Osteoblast (primary cell): ENCODE measurements at regions not wholly inside any gene's neighbourhood (a gene's known extent, or its start where the extent isn't known, plus 50 kb on each side); places are given as distances from the start of the nearest gene placed in this dataset.

Experiments
- DNase-seq: peaks from one replicate; pipeline ENCODE4 v3.0.0; 2011; ENCODE audit warnings: low spot score, mixed read lengths; ENCODE audit not compliant: insufficient read length; ENCODE audit errors: missing footprints
- H2AFZ ChIP-seq: 2 replicates; pipeline ENCODE4 v1.6.0; 2011; ENCODE audit warnings: mild to moderate bottlenecking, low read length
- H3K27ac ChIP-seq: 2 replicates; pipeline ENCODE4 v1.5.1; 2011; ENCODE audit warnings: mild to moderate bottlenecking, low read depth, low read length, moderate library complexity
- H3K27me3 ChIP-seq: 2 replicates; pipeline ENCODE4 v1.6.0; 2012; ENCODE audit warnings: mild to moderate bottlenecking, control low read depth, inconsistent platforms, low read length, moderate library complexity; ENCODE audit not compliant: insufficient read depth
- H3K36me3 ChIP-seq: 2 replicates; pipeline ENCODE4 v1.5.1; 2011; ENCODE audit warnings: mild to moderate bottlenecking, low read length, control low read depth, moderate library complexity; ENCODE audit not compliant: insufficient read depth
- H3K4me1 ChIP-seq: 2 replicates; pipeline ENCODE4 v1.5.1; 2011; ENCODE audit warnings: mild to moderate bottlenecking, low read length, control low read depth, moderate library complexity; ENCODE audit not compliant: insufficient read depth
- H3K4me2 ChIP-seq: 2 replicates; pipeline ENCODE4 v1.6.0; 2011; ENCODE audit warnings: mild to moderate bottlenecking, low read length; ENCODE audit not compliant: insufficient read depth
- H3K4me3 ChIP-seq: fragments of 200-600 bp; sonication (generic); 3 replicates; pipeline ENCODE4 v1.5.1; 2012; ENCODE audit warnings: mild to moderate bottlenecking, low read length, inconsistent platforms; ENCODE audit not compliant: insufficient read depth
- H3K79me2 ChIP-seq: 2 replicates; pipeline ENCODE4 v1.6.0; 2012; ENCODE audit warnings: mild to moderate bottlenecking, low read length, control low read depth, inconsistent platforms; ENCODE audit not compliant: insufficient read depth
- H3K9me3 ChIP-seq: 2 replicates; pipeline ENCODE4 v1.5.1; 2011; ENCODE audit warnings: low read depth, low read length, control low read depth
- H4K20me1 ChIP-seq: 2 replicates; pipeline ENCODE4 v1.6.0; 2012; ENCODE audit warnings: mild to moderate bottlenecking, low read length, control low read depth; ENCODE audit not compliant: insufficient read depth
- CTCF ChIP-seq: IDR thresholded peaks from 2 replicates; pipeline ENCODE4 v1.5.1; 2011; ENCODE audit warnings: mild to moderate bottlenecking, low read depth, low read length, moderate library complexity; ENCODE audit errors: extremely low read depth

DNA sequence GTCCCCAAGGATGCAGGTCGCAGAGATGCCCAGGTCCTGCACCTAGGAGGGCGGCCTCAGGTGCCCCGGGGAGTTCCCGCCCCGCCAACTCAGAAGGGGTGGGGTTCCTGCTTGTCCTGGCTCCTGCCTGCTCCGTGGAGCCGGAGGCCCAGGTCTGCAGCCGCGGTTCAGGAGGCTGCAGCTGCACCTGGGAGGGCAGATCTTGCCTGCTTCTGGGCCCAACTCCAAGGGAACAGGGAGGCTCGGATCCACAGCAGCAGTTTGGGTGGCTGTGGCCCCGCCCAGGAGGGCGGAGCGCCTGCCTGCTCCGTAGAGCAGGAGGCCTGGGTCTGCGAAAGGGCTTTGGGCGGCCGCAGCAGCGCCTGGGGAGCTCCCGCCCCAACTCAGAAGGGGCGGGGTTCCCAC lies 108.2 kb upstream of the EGR2 start:
- Histone ChIP-seq H3K27me3 (no peaks in the 10 kb centered on the region), H3K79me2 (no peaks in the 10 kb centered on the region), H3K27ac (no peak overlapping the region), H4K20me1 (no peaks in the 10 kb centered on the region), H3K4me3 (no peak overlapping the region), H3K9me3 (no peaks in the 10 kb centered on the region), H3K4me1 (no peaks in the 10 kb centered on the region), H2AFZ (no peak overlapping the region), H3K36me3 (no peaks in the 10 kb centered on the region), H3K4me2 (no peak overlapping the region)
- DNase-seq: no peak
- no peak for TF ChIP-seq CTCF

DNA sequence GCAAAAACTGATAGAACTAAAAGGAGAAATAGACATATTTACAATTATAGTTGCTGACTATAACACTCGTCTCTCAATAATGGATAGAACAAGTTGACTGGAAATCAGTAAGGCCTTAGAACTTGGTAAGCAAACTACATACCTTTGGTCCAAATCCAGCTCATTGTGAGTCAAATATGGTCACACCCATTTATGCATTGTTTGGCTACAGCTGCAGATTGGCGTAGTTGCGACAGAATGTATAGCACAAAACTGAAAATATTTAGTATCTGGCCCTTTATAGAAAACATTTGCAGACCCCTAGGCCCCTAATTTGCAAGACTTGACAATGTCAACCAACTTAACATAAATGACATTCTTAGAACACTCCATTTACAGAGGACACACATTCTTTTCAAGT lies 103.6 kb upstream of the EGR2 start:
- H4K20me1 ChIP-seq: no peaks in the 10 kb centered on the region
- no peak for DNase-seq
- no peaks in the 10 kb centered on the region for H3K79me2 ChIP-seq
- no peak overlapping the region for H3K4me2 ChIP-seq
- no peaks in the 10 kb centered on the region for H3K9me3 ChIP-seq
- H3K4me1 ChIP-seq: peaks cover 24% of the 10 kb centered on the region
- H3K27ac ChIP-seq: no peak overlapping the region
- H3K27me3 ChIP-seq: no peaks in the 10 kb centered on the region
- no peak overlapping the region for H2AFZ ChIP-seq
- no peaks in the 10 kb centered on the region for H3K36me3 ChIP-seq
- no peak for TF ChIP-seq CTCF
- H3K4me3 ChIP-seq: no peak overlapping the region

- Histone ChIP-seq H3K27ac (no peak overlapping the region), H3K4me1 (peaks cover 24% of the 10 kb centered on the region), H3K9me3 (no peaks in the 10 kb centered on the region), H2AFZ (no peak overlapping the region), H4K20me1 (no peaks in the 10 kb centered on the region), H3K36me3 (no peaks in the 10 kb centered on the region), H3K4me2 (no peak overlapping the region), H3K4me3 (no peak overlapping the region), H3K27me3 (no peaks in the 10 kb centered on the region), H3K79me2 (no peaks in the 10 kb centered on the region)
- no peak for DNase-seq
- no peak for TF ChIP-seq CTCF
Measured at GRCh38 chr10:62917475-62918238, 101.5 kb upstream of the EGR2 start.

DNA sequence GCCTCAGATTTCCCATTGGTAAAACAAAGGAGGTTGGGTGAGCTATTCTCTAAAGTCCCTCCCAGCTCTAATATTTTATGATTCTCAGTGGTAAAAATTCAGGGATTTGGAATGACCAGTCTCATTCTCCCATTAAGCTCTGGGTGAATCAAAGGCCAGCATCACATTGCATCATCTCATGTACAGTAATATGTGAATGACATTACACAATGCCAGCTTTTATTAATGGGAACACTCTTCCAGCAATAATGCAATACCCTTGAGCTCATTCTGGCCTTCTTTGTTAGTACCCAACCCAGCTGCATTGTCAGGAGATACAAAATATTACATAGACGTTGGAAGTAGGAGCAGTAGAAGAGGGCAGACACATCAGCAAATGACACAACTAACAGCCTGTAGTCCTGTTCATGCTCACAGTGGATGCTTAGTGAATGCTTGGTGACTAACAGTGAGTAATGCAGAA lies 100.0 kb upstream of the EGR2 start:
- Histone ChIP-seq H3K4me3 (no peak overlapping the region), H3K9me3 (no peaks in the 10 kb centered on the region), H3K27ac (peak overlapping the region; percentile 66), H3K27me3 (no peaks in the 10 kb centered on the region), H2AFZ (no peak overlapping the region), H3K4me2 (peak overlapping the region; percentile 44), H3K79me2 (no peaks in the 10 kb centered on the region), H3K4me1 (peaks cover 24% of the 10 kb centered on the region), H3K36me3 (no peaks in the 10 kb centered on the region), H4K20me1 (no peaks in the 10 kb centered on the region)
- DNase-seq: peak; percentile 89
- no peak for TF ChIP-seq CTCF
